ENCODE measurements at regions not wholly inside any gene's neighbourhood (a gene's known extent, or its start where the extent isn't known, plus 50 kb on each side); places are given as distances from the start of the nearest gene placed in this dataset.

GRCh38 chr10:3516923-3517255 lies 268.1 kb downstream of the KLF6 start:
- no peak for TF ChIP-seq POLR2A (IDR thresholded peaks at IDR 0.05; ENCODE audit: low read depth, low read length)
- TF ChIP-seq CTCF (IDR thresholded peaks at IDR 0.05; ENCODE audit: extremely low read depth in 1 of 2, insufficient read depth in 1 of 2, low read depth in 1 of 2, low read length in 2 of 2): no peak
- TF ChIP-seq JUN (IDR thresholded peaks at IDR 0.05; ENCODE audit: borderline replicate concordance, insufficient read depth, insufficient read length, low read depth): no peak
- TF ChIP-seq POLR2AphosphoS5 (IDR thresholded peaks at IDR 0.05; ENCODE audit: insufficient read depth, low read depth, low read length): no peak
- no peak for TF ChIP-seq EZH2 (IDR thresholded peaks at IDR 0.05; ENCODE audit: borderline replicate concordance, low read depth, low read length, severe bottlenecking)
- no peak for TF ChIP-seq MAX (IDR thresholded peaks at IDR 0.05; ENCODE audit: insufficient read depth, insufficient read length)
- no peak for TF ChIP-seq FOS (IDR thresholded peaks at IDR 0.05; ENCODE audit: borderline replicate concordance, insufficient read depth, low read length)
- no peak for TF ChIP-seq MYC (IDR thresholded peaks at IDR 0.05; ENCODE audit: low read depth, low read length)
- no peak for TF ChIP-seq GATA2 (IDR thresholded peaks at IDR 0.05; ENCODE audit: insufficient read depth, insufficient read length, low read depth, low read length)
